ENCODE measurements at regions not wholly inside any gene's neighbourhood (a gene's known extent, or its start where the extent isn't known, plus 50 kb on each side); places are given as distances from the start of the nearest gene placed in this dataset.

DNA sequence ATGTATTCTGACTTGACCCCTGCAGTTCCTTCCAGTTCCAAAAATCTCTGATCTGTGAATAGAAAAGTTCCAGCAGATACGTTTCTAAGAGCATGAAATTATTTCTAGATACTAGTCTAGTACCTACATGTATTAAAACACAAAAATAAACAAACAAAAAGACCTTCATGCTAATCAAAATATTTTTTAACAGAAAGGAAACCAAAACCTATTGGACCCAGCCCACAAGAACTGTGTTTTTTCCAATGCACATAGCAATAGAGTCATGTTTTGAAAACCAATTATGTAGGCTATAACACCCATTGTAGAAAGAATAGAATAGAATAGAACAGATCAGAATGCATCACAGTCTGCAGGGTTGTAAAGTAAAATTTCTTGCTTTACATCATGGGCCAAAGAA is 158.6 kb upstream of the TNFAIP3 start:
- Histone ChIP-seq H3K9me3 (no peaks in the 10 kb centered on the region), H3K4me1 (peaks cover 0 to 5% (median 0%) of the 10 kb centered on the region in 3 donors), H3K27ac (no peak overlapping the region), H3K4me3 (no peak overlapping the region), H3K36me3 (no peaks in the 10 kb centered on the region), H3K27me3 (no peaks in the 10 kb centered on the region)
- 37 to 39% methylated on average over 1 of the region's 1 CpG for WGBS, 2 donors
- intact Hi-C loops (cut with DNase I), result loop anchor here in 1 of 3 donors (5.0 kb wide), 2 partner anchors 159 to 244 kb away; partner anchors contain the start of gene TNFAIP3
- ATAC-seq, result no peak
- TF ChIP-seq, protein P1, sequence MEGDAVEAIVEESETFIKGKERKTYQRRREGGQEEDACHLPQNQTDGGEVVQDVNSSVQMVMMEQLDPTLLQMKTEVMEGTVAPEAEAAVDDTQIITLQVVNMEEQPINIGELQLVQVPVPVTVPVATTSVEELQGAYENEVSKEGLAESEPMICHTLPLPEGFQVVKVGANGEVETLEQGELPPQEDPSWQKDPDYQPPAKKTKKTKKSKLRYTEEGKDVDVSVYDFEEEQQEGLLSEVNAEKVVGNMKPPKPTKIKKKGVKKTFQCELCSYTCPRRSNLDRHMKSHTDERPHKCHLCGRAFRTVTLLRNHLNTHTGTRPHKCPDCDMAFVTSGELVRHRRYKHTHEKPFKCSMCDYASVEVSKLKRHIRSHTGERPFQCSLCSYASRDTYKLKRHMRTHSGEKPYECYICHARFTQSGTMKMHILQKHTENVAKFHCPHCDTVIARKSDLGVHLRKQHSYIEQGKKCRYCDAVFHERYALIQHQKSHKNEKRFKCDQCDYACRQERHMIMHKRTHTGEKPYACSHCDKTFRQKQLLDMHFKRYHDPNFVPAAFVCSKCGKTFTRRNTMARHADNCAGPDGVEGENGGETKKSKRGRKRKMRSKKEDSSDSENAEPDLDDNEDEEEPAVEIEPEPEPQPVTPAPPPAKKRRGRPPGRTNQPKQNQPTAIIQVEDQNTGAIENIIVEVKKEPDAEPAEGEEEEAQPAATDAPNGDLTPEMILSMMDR (IDR thresholded peaks at IDR 0.05), result no peak
- FAIRE-seq, result no peak
- DNase-seq, result no peak

DNA sequence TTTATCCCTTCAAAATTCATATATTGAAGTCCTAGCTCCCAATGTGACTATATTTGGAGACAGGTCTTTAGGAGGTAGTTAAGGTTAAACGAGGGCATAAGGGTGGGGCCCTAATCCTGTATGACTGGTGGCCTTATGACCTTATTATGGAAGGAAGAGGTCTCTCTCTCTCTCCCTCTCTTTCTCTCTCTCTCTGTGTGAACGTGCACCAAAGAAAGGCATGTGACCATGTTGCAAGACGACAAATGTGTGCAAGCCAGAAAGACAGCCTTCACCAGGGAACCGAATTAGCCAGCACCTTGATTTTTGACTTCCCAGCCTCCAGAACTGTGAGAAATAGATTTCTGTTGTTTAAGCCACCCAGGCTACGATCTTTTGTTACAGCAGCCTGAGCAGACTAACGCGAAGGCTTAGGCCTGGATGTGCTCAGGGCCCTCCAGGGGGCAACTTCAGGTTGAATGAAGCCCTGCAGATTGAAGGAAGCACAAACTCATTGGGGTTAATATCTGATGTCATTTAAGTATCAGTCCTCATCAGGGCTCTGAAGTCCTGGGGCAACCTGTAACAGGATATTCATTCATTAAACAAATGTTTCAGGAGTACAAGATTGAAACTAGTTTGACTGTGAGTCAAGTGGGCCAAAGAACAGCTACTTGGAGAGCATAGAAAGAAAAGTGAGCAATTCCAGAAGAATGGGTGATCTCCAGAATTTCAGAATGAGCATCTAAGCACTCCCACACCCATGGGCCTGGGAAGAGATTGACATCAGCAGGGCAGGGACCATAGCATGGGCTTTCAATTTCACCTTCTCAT is 157.4 kb upstream of the TNFAIP3 start:
- intact Hi-C loops (cut with DNase I), result loop anchor here in 1 of 3 donors (5.0 kb wide), 2 partner anchors 158 to 243 kb away; partner anchors contain the start of gene TNFAIP3
- DNase-seq, result no peak
- no peak for FAIRE-seq
- H3K36me3 ChIP-seq, result no peaks in the 10 kb centered on the region
- no peak for ATAC-seq
- TF ChIP-seq, protein P1 (IDR thresholded peaks at IDR 0.05), result no peak
- no peaks in the 10 kb centered on the region for H3K9me3 ChIP-seq
- peaks cover 0 to 5% (median 0%) of the 10 kb centered on the region in 3 donors for H3K4me1 ChIP-seq
- H3K4me3 ChIP-seq, result no peak overlapping the region
- no peak overlapping the region for H3K27ac ChIP-seq
- WGBS, 2 donors, result 90 to 91% methylated on average over 7 of the region's 7 CpGs
- H3K27me3 ChIP-seq, result no peaks in the 10 kb centered on the region

DNA sequence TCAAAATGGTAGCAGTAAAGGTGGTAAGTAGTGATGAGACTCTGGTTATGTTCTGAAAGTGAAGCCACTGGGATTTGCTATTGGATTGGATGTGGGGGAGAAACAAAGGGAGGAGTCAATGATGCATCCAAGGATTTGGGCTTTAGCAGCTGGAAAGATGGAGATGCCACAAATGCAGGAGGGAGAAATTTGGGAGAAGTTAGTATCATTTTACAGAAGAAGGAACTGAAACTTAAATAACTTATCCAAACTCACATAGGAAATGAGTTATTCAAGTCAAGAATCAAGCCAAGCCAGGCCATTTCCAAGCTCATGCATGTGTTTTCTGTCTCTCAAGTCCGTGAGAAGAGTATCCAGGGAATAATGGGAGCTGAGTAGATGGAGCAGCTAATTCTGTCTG is 155.1 kb upstream of the TNFAIP3 start:
- Histone ChIP-seq H3K27me3 (no peaks in the 10 kb centered on the region), H3K27ac (no peak overlapping the region), H3K9me3 (no peaks in the 10 kb centered on the region), H3K36me3 (no peaks in the 10 kb centered on the region), H3K4me3 (no peak overlapping the region), H3K4me1 (peaks cover 0 to 5% (median 0%) of the 10 kb centered on the region in 3 donors)
- TF ChIP-seq, protein P1 (IDR thresholded peaks at IDR 0.05), result no peak
- DNase-seq (no peak), ATAC-seq (no peak), FAIRE-seq (no peak)
- intact Hi-C loops (cut with DNase I), result no loop called here
- whole genome bisulfite sequencing, 2 donors, result 60 to 63% methylated on average over 1 of the region's 1 CpG

DNA sequence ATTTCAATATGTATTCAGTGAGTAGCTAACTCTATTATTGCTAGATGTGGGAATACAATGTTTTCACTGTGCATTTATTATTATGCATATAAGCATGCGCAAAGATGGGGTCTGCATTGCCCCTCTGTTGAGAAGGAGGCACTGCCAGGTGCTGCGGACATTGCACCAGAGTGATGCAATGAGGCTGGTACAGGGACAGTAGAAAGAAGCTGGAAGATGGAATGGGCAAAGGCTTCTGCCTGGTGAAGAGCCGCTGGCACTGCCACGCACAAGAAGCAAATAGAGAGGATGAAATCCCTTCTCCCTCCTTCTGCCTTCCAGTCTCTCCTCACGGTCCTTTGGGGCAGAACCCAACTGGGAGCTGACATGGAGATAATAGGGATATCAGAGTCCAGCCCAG is 154.5 kb upstream of the TNFAIP3 start:
- no peaks in the 10 kb centered on the region for H3K27me3 ChIP-seq
- FAIRE-seq (no peak), DNase-seq (no peak), ATAC-seq (no peak)
- no peaks in the 10 kb centered on the region for H3K9me3 ChIP-seq
- no peaks in the 10 kb centered on the region for H3K36me3 ChIP-seq
- no peak overlapping the region for H3K27ac ChIP-seq
- intact Hi-C loops (cut with DNase I), result no loop called here
- peaks cover 0 to 2% (median 0%) of the 10 kb centered on the region in 3 donors for H3K4me1 ChIP-seq
- TF ChIP-seq, protein P1 (IDR thresholded peaks at IDR 0.05), result no peak
- 87 to 95% methylated on average over 5 of the region's 5 CpGs for WGBS, 2 donors
- H3K4me3 ChIP-seq, result no peak overlapping the region

DNA sequence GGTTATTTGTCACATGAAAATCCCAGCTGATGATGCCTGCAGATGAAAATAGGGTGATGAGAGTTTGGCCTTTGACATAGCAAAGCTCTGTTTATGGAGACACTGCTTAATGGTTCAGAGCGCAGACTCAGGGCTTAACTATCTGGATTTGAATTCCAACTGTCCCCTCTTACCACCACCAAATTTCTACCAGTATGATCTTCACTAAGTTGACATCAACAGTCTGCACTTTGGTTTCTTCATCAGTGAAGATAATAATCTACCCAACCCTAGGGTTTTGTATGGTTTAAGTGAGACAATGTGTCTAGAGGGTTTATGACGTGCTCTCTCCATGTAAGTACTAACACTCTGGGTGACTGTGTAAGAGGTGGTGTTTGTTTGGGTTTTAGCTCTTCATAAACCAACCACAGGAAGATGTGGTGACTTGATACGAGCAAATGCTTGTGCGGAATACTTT is 151.4 kb upstream of the TNFAIP3 start:
- Histone ChIP-seq H3K36me3 (no peaks in the 10 kb centered on the region), H3K27me3 (no peaks in the 10 kb centered on the region), H3K4me1 (no peaks in the 10 kb centered on the region), H3K9me3 (no peaks in the 10 kb centered on the region), H3K4me3 (no peak overlapping the region), H3K27ac (no peak overlapping the region)
- intact Hi-C loops (cut with DNase I), result loop anchor here in 1 of 3 donors (5.0 kb wide), 1 partner anchor 232 kb away; no protein-coding TSS in a partner anchor
- ATAC-seq (peak in 2 of 4 donors; percentile 28 to 37), FAIRE-seq (no peak), DNase-seq (no peak)
- 70 to 83% methylated on average over 4 of the region's 4 CpGs for WGBS, 2 donors
- TF ChIP-seq, protein P1 (IDR thresholded peaks at IDR 0.05), result no peak
